ENCODE measurements at regions not wholly inside any gene's neighbourhood (a gene's known extent, or its start where the extent isn't known, plus 50 kb on each side); places are given as distances from the start of the nearest gene placed in this dataset.

- TF ChIP-seq EZH2 (IDR thresholded peaks at IDR 0.05; ENCODE audit: low read depth, unreplicated experiment) (no peak), REST (IDR thresholded peaks at IDR 0.05; ENCODE audit: unreplicated experiment) (no peak), ETS1 (IDR thresholded peaks at IDR 0.05) (no peak), NANOG (IDR thresholded peaks at IDR 0.05; ENCODE audit: borderline replicate concordance) (no peak), ZNF331 (CRISPR knock-in tag; IDR thresholded peaks at IDR 0.05; ENCODE audit: low read depth) (no peak), EZH2phosphoT487 (IDR thresholded peaks at IDR 0.05; ENCODE audit: unreplicated experiment) (no peak)
Observed at GRCh38 chrX:42951747-42952146, 173.8 kb upstream of the PPP1R2C start (continued).

- Histone ChIP-seq H3K4me2 (no peak overlapping the region), H4K20me1 (replicated peaks; ENCODE audit: insufficient read depth) (no peaks in the 10 kb centered on the region), H3F3A (replicated peaks; ENCODE audit: low read depth) (no peaks in the 10 kb centered on the region), H3K79me2 (replicated peaks; ENCODE audit: insufficient read depth) (no peaks in the 10 kb centered on the region), H3K4me1 (ENCODE audit: insufficient read depth) (peaks cover 18% of the 10 kb centered on the region), H3K36me3 (ENCODE audit: insufficient read depth) (no peaks in the 10 kb centered on the region), H3K4me3 (no peak overlapping the region), H3K9me2 (ENCODE audit: insufficient read depth) (no peaks in the 10 kb centered on the region), H3K27me3 (ENCODE audit: insufficient read depth) (no peaks in the 10 kb centered on the region), H3K27ac (ENCODE audit: low read depth) (no peak overlapping the region), H2AFZ (no peak overlapping the region)
- peaks cover 5% of the 10 kb centered on the region for H3K27me3 Mint-ChIP-seq (ENCODE audit: insufficient read depth, low read depth, poor library complexity)
- H3K4me3 Mint-ChIP-seq = no peak overlapping the region
- ATAC-seq (no peak), DNase-seq (ENCODE audit: low spot score) (no peak)
- H3K27ac Mint-ChIP-seq = no peak overlapping the region
- peaks cover 8% of the 10 kb centered on the region; the same call in 2 of the 3 replicates for H3K9me3 Mint-ChIP-seq
- H3K4me1 Mint-ChIP-seq = peaks cover 5% of the 10 kb centered on the region
- H3K36me3 Mint-ChIP-seq (ENCODE audit: low read depth) = peaks cover 3% of the 10 kb centered on the region; the same call in 2 of the 3 replicates
- TF ChIP-seq EZH2phosphoT487 (IDR thresholded peaks at IDR 0.05; ENCODE audit: unreplicated experiment) (no peak), ZNF114 (CRISPR knock-in tag; IDR thresholded peaks at IDR 0.05) (no peak), CTCF (conservative IDR thresholded peaks at IDR 0.05; ENCODE audit: low read depth in 2 of 2) (no peak), REST (IDR thresholded peaks at IDR 0.05; ENCODE audit: unreplicated experiment) (no peak), CREB1 (CRISPR knock-in tag; IDR thresholded peaks at IDR 0.05; ENCODE audit: low read depth) (no peak), NANOG (IDR thresholded peaks at IDR 0.05; ENCODE audit: borderline replicate concordance) (no peak), EZH2 (IDR thresholded peaks at IDR 0.05; ENCODE audit: low read depth, unreplicated experiment) (no peak)
Observed at GRCh38 chrX:42952621-42953020, 174.7 kb upstream of the PPP1R2C start.

Data from GM23338 (cell line).